Osteoblast (primary cell): ENCODE measurements at regions not wholly inside any gene's neighbourhood (a gene's known extent, or its start where the extent isn't known, plus 50 kb on each side); places are given as distances from the start of the nearest gene placed in this dataset.

ENCODE experiments used
- DNase-seq: peaks from one replicate; pipeline ENCODE4 v3.0.0; 2011; ENCODE audit warnings: low spot score, mixed read lengths; ENCODE audit not compliant: insufficient read length; ENCODE audit errors: missing footprints
- H2AFZ ChIP-seq: 2 replicates; pipeline ENCODE4 v1.6.0; 2011; ENCODE audit warnings: mild to moderate bottlenecking, low read length
- H3K27ac ChIP-seq: 2 replicates; pipeline ENCODE4 v1.5.1; 2011; ENCODE audit warnings: mild to moderate bottlenecking, low read depth, low read length, moderate library complexity
- H3K27me3 ChIP-seq: 2 replicates; pipeline ENCODE4 v1.6.0; 2012; ENCODE audit warnings: mild to moderate bottlenecking, control low read depth, inconsistent platforms, low read length, moderate library complexity; ENCODE audit not compliant: insufficient read depth
- H3K36me3 ChIP-seq: 2 replicates; pipeline ENCODE4 v1.5.1; 2011; ENCODE audit warnings: mild to moderate bottlenecking, low read length, control low read depth, moderate library complexity; ENCODE audit not compliant: insufficient read depth
- H3K4me1 ChIP-seq: 2 replicates; pipeline ENCODE4 v1.5.1; 2011; ENCODE audit warnings: mild to moderate bottlenecking, low read length, control low read depth, moderate library complexity; ENCODE audit not compliant: insufficient read depth
- H3K4me2 ChIP-seq: 2 replicates; pipeline ENCODE4 v1.6.0; 2011; ENCODE audit warnings: mild to moderate bottlenecking, low read length; ENCODE audit not compliant: insufficient read depth
- H3K4me3 ChIP-seq: fragments of 200-600 bp; sonication (generic); 3 replicates; pipeline ENCODE4 v1.5.1; 2012; ENCODE audit warnings: mild to moderate bottlenecking, low read length, inconsistent platforms; ENCODE audit not compliant: insufficient read depth
- H3K79me2 ChIP-seq: 2 replicates; pipeline ENCODE4 v1.6.0; 2012; ENCODE audit warnings: mild to moderate bottlenecking, low read length, control low read depth, inconsistent platforms; ENCODE audit not compliant: insufficient read depth
- H3K9me3 ChIP-seq: 2 replicates; pipeline ENCODE4 v1.5.1; 2011; ENCODE audit warnings: low read depth, low read length, control low read depth
- H4K20me1 ChIP-seq: 2 replicates; pipeline ENCODE4 v1.6.0; 2012; ENCODE audit warnings: mild to moderate bottlenecking, low read length, control low read depth; ENCODE audit not compliant: insufficient read depth
- TF ChIP-seq, protein P1 (sequence below): IDR thresholded peaks from 2 replicates; pipeline ENCODE4 v1.5.1; 2011; ENCODE audit warnings: mild to moderate bottlenecking, low read depth, low read length, moderate library complexity; ENCODE audit errors: extremely low read depth

DNA sequence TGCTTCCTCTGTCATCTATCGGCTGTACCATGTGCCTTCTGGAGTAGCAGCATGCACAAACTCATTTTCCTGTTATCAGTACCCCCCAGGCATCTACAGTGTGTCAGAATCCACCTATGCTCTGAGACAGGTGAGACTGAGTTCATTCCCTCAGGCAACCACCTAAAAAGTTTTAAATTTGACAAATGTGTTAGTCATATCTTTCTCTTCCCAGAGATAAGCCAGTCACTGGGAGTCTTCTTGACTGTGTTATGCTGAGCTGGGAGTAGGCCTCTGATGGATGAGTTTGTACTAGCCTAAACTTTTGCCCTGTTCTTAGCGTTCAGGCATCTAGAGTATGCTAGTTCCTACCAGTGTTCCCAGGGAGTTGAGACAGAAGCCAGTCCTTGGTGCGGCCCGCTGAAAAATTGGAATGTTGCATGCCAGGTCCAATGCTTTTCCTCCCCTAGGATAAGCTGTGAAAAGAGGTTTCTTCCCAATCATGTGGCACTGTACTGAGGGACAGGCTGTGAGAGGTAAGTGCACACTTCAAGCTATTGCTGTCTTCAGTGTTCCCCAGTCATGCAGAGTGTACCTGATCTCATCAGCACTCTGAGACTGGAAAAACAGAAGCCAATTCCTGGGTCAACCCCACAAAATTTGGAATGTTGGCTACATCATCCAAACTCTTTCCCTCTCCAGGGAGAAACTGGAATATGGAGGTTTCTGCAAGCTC, 1202.3 kb downstream of the NCAM2 start:
- Histone ChIP-seq H3K4me1 (no peaks in the 10 kb centered on the region), H3K27ac (no peak overlapping the region), H3K4me2 (no peak overlapping the region), H3K9me3 (peaks cover 2% of the 10 kb centered on the region), H4K20me1 (no peaks in the 10 kb centered on the region), H3K36me3 (no peaks in the 10 kb centered on the region), H3K4me3 (no peak overlapping the region), H3K79me2 (no peaks in the 10 kb centered on the region), H2AFZ (no peak overlapping the region), H3K27me3 (no peaks in the 10 kb centered on the region)
- TF ChIP-seq, protein P1, sequence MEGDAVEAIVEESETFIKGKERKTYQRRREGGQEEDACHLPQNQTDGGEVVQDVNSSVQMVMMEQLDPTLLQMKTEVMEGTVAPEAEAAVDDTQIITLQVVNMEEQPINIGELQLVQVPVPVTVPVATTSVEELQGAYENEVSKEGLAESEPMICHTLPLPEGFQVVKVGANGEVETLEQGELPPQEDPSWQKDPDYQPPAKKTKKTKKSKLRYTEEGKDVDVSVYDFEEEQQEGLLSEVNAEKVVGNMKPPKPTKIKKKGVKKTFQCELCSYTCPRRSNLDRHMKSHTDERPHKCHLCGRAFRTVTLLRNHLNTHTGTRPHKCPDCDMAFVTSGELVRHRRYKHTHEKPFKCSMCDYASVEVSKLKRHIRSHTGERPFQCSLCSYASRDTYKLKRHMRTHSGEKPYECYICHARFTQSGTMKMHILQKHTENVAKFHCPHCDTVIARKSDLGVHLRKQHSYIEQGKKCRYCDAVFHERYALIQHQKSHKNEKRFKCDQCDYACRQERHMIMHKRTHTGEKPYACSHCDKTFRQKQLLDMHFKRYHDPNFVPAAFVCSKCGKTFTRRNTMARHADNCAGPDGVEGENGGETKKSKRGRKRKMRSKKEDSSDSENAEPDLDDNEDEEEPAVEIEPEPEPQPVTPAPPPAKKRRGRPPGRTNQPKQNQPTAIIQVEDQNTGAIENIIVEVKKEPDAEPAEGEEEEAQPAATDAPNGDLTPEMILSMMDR: no peak
- no peak for DNase-seq

DNA sequence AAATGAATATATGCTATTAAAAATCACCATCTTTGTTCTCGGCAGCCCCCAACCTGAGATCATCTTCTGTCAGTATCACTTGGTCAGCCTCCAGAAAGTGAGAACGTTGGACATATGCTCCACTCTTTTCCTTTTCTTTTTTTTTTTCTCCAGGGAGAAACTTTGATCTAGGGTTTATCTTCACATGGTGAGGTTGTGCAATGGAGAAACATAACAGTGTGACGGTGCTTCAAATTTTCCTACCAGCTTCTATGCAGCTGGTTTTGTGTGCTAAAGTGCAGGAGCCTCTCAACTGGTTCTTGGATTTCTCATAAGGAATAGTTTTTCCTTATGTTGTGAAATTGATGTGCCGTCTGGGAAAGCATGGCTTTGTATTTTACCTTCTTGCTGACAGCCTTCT, 1202.9 kb downstream of the NCAM2 start:
- no peaks in the 10 kb centered on the region for H3K36me3 ChIP-seq
- TF ChIP-seq, protein P1: no peak
- H3K27ac ChIP-seq: no peak overlapping the region
- no peaks in the 10 kb centered on the region for H3K27me3 ChIP-seq
- no peak overlapping the region for H3K4me2 ChIP-seq
- DNase-seq: no peak
- H4K20me1 ChIP-seq: no peaks in the 10 kb centered on the region
- H3K4me3 ChIP-seq: no peak overlapping the region
- H3K9me3 ChIP-seq: peaks cover 2% of the 10 kb centered on the region
- H3K4me1 ChIP-seq: no peaks in the 10 kb centered on the region
- no peak overlapping the region for H2AFZ ChIP-seq
- no peaks in the 10 kb centered on the region for H3K79me2 ChIP-seq

DNA sequence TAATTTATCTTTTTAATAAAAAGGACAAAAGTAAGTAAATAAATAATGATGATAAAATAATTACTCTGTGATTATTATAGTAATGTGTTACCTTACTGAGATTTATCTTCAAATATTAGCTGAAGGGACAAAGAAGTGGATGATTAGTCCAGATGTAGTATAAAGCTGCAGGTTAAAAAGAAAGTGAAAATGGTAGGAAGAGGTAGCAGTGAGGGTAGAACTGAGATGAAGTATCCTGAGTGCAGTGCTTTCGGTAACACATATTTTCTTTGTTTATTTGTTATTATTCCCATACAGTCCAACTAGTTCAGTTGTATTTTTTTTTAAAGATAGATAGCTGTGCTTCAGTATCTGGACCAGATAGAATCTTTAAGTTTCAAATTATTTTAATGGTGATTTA, 1203.5 kb downstream of the NCAM2 start:
- DNase-seq: no peak
- H3K27ac ChIP-seq: no peak overlapping the region
- TF ChIP-seq, protein P1: no peak

GRCh38 chr21:22209304-22209700, 1211.1 kb downstream of the NCAM2 start:
- Histone ChIP-seq H3K4me1 (no peaks in the 10 kb centered on the region), H3K4me3 (no peak overlapping the region), H3K36me3 (no peaks in the 10 kb centered on the region), H3K4me2 (no peak overlapping the region), H3K79me2 (no peaks in the 10 kb centered on the region), H3K27me3 (no peaks in the 10 kb centered on the region), H3K9me3 (no peaks in the 10 kb centered on the region), H4K20me1 (no peaks in the 10 kb centered on the region), H3K27ac (no peak overlapping the region), H2AFZ (no peak overlapping the region)
- TF ChIP-seq, protein P1: no peak
- DNase-seq: no peak

More for the DNA sequence above, 1203.5 kb downstream of the NCAM2 start:
- no peak overlapping the region for H2AFZ ChIP-seq
- H3K27me3 ChIP-seq: no peaks in the 10 kb centered on the region
- peaks cover 2% of the 10 kb centered on the region for H3K9me3 ChIP-seq
- no peak overlapping the region for H3K4me3 ChIP-seq
- H3K4me1 ChIP-seq: no peaks in the 10 kb centered on the region
- no peaks in the 10 kb centered on the region for H4K20me1 ChIP-seq
- H3K4me2 ChIP-seq: no peak overlapping the region
- no peaks in the 10 kb centered on the region for H3K79me2 ChIP-seq
- H3K36me3 ChIP-seq: no peaks in the 10 kb centered on the region
